ENCODE measurements at regions not wholly inside any gene's neighbourhood (a gene's known extent, or its start where the extent isn't known, plus 50 kb on each side); places are given as distances from the start of the nearest gene placed in this dataset.

GRCh38 chr3:34920806-34921205, 718.5 kb upstream of the ARPP21 start:
- TF ChIP-seq CTCF (IDR thresholded peaks at IDR 0.05; ENCODE audit: low read depth, low read length) (no peak), POLR2A (IDR thresholded peaks at IDR 0.05; ENCODE audit: extremely low read depth, insufficient read length) (no peak)
